IMR-90 (cell line): ENCODE measurements at regions not wholly inside any gene's neighbourhood (a gene's known extent, or its start where the extent isn't known, plus 50 kb on each side); places are given as distances from the start of the nearest gene placed in this dataset.

Source experiments
- ATAC-seq: fragments of 200-7000 bp; cut with Tn5 transposase; 2 replicates; pipeline ENCODE4 v1.9.1; 2020; ENCODE audit warnings: low read depth, mild to moderate bottlenecking, moderate library complexity
- BruUV-seq: library from RNA; stranded (reverse); fragments of 400-500 nt; replicated peaks from 2 replicates; lab custom pipeline; 2021; lab: Mats Ljungman, UMichigan
- CTCF ChIA-PET: fragments of 300-600 bp; formaldehyde crosslinking; extraction: SDS; loops from one replicate; lab custom pipeline; 2021; ENCODE audit warnings: antibody characterized with exemption; lab: Yijun Ruan, JAX
- POLR2A ChIA-PET: fragments of 300-600 bp; sonication (Branson Sonifier 250); formaldehyde crosslinking; loops from one replicate; lab custom pipeline; 2022; ENCODE audit warnings: antibody characterized with exemption; ENCODE audit not compliant: unreplicated experiment; lab: Charles Lee
- DNase-seq: peaks from one replicate; pipeline ENCODE4 v3.0.0; 2013
- H2AFZ ChIP-seq: replicated peaks from 2 replicates; pipeline ENCODE3; 2013; ENCODE audit warnings: low read length, mild to moderate bottlenecking; ENCODE audit not compliant: poor library complexity
- H2AK5ac ChIP-seq: 2 replicates; pipeline ENCODE4 v1.6.1; 2013; ENCODE audit warnings: low read depth, low read length, inconsistent platforms
- H2AK9ac ChIP-seq: replicated peaks from 2 replicates; pipeline ENCODE3; 2013; ENCODE audit warnings: mild to moderate bottlenecking, low read depth, low read length, moderate library complexity; ENCODE audit not compliant: poor library complexity
- H2BK120ac ChIP-seq: 2 replicates; pipeline ENCODE4 v1.6.1; 2013; ENCODE audit warnings: low read depth, low read length, inconsistent platforms
- H2BK15ac ChIP-seq: 3 replicates; pipeline ENCODE4 v1.6.1; 2013; ENCODE audit warnings: low read depth, low read length, inconsistent platforms
- H2BK20ac ChIP-seq: 2 replicates; pipeline ENCODE4 v1.6.1; 2013; ENCODE audit warnings: low read depth, mild to moderate bottlenecking, inconsistent platforms, low read length, moderate library complexity
- H2BK5ac ChIP-seq: 2 replicates; pipeline ENCODE4 v1.6.1; 2013; ENCODE audit warnings: mild to moderate bottlenecking, low read depth, low read length, inconsistent platforms; ENCODE audit not compliant: poor library complexity, severe bottlenecking
- H3K14ac ChIP-seq: replicated peaks from 2 replicates; pipeline ENCODE4 v1.6.1; 2013; ENCODE audit warnings: low read depth, low read length, inconsistent platforms
- H3K18ac ChIP-seq: 2 replicates; pipeline ENCODE4 v1.6.1; 2013; ENCODE audit warnings: low read depth, low read length, control low read depth
- H3K23ac ChIP-seq: 2 replicates; pipeline ENCODE4 v1.6.1; 2013; ENCODE audit warnings: low read depth, low read length, inconsistent platforms
- H3K27ac ChIP-seq: 2 replicates; pipeline ENCODE4 v1.5.1; 2013; ENCODE audit warnings: mild to moderate bottlenecking, control low read depth, low read length; ENCODE audit not compliant: insufficient read depth
- H3K27me3 ChIP-seq: 2 replicates; pipeline ENCODE4 v1.6.1; 2013; ENCODE audit warnings: low read length; ENCODE audit not compliant: control insufficient read depth, insufficient read depth
- H3K36me3 ChIP-seq: 2 replicates; pipeline ENCODE4 v1.6.1; 2013; ENCODE audit warnings: low read length, mixed read lengths; ENCODE audit not compliant: control insufficient read depth, insufficient read depth
- H3K4ac ChIP-seq: 2 replicates; pipeline ENCODE4 v1.6.1; 2013; ENCODE audit warnings: low read depth, low read length, inconsistent platforms
- H3K4me1 ChIP-seq: 2 replicates; pipeline ENCODE4 v1.6.1; 2013; ENCODE audit warnings: low read length, mixed read lengths; ENCODE audit not compliant: control insufficient read depth, insufficient read depth
- H3K4me2 ChIP-seq: 2 replicates; pipeline ENCODE4 v1.6.1; 2013; ENCODE audit warnings: low read depth, mild to moderate bottlenecking, control low read depth, low read length, moderate library complexity
- H3K4me3 ChIP-seq: 2 replicates; pipeline ENCODE4 v1.5.1; 2013; ENCODE audit warnings: low read depth, mild to moderate bottlenecking, control low read depth, low read length, moderate library complexity; ENCODE audit not compliant: insufficient read depth
- H3K56ac ChIP-seq: 2 replicates; pipeline ENCODE4 v1.6.1; 2013; ENCODE audit warnings: low read length, inconsistent platforms; ENCODE audit not compliant: insufficient read depth; ENCODE audit errors: extremely low read depth
- H3K79me1 ChIP-seq, 2 experiments: 2 replicates each; pipeline ENCODE4 v1.6.1; 2013; ENCODE audit warnings: low read length in 2 of 2, inconsistent platforms in 1 of 2, low read depth in 1 of 2
- H3K9ac ChIP-seq: 2 replicates; pipeline ENCODE4 v1.6.1; 2013; ENCODE audit warnings: low read depth, low read length, control low read depth
- H3K9me1 ChIP-seq: 2 replicates; pipeline ENCODE4 v1.6.1; 2013; ENCODE audit warnings: low read length, inconsistent platforms; ENCODE audit not compliant: insufficient read depth
- H3K9me3 ChIP-seq: 2 replicates; pipeline ENCODE4 v1.6.1; 2013; ENCODE audit warnings: low read length; ENCODE audit not compliant: control insufficient read depth, insufficient read depth
- H4K20me1 ChIP-seq: 2 replicates; pipeline ENCODE4 v1.6.1; 2013; ENCODE audit warnings: low read length, inconsistent platforms; ENCODE audit not compliant: insufficient read depth
- H4K5ac ChIP-seq: 2 replicates; pipeline ENCODE4 v1.6.1; 2013; ENCODE audit warnings: mild to moderate bottlenecking, low read depth, low read length, control low read depth
- H4K8ac ChIP-seq, 2 experiments: 2 replicates each; pipeline ENCODE4 v1.6.1; 2013; ENCODE audit warnings: low read depth in 2 of 2, low read length in 2 of 2, control low read depth in 1 of 2, inconsistent platforms in 1 of 2
- H4K91ac ChIP-seq: 2 replicates; pipeline ENCODE4 v1.6.1; 2013; ENCODE audit warnings: low read depth, low read length, inconsistent platforms; ENCODE audit not compliant: insufficient read depth
- whole genome bisulfite sequencing, 2 experiments: methylation state at CpG; one replicate each; pipeline versions ENCODE4 v1.1.5 to v1.1.7; 2013; ENCODE audit warnings: missing lambda C conversion rate in 2 of 2; ENCODE audit not compliant: insufficient read length in 1 of 2; ENCODE audit errors: extremely low coverage in 2 of 2; 5-methylcytosine and 5-hydroxymethylcytosine counted together
- dilution Hi-C: fragments of 300-500 bp; cut with HindIII; formaldehyde crosslinking; loops from one replicate; pipeline ENCODE4 v1.14.3; 2018; ENCODE audit warnings: low sequenced_read_pairs; ENCODE audit not compliant: unreplicated experiment
- in situ Hi-C: fragments of 300-500 bp; cut with MboI; formaldehyde crosslinking; loops from 3 replicates; pipeline ENCODE4 v1.14.3; 2019; ENCODE audit warnings: low sequenced_read_pairs, inconsistent platforms, mixed read lengths
- intact Hi-C: fragments of 100-400 bp; cut with micrococcal nuclease; formaldehyde crosslinking; loops from 2 replicates; pipeline ENCODE4 v1.10.0; 2022
- TF ChIP-seq, protein P1 (sequence below): conservative IDR thresholded peaks from 2 replicates; pipeline ENCODE4 v1.5.1; 2012; ENCODE audit warnings: mild to moderate bottlenecking, low read depth, low read length, improper control_type of control experiment

DNA sequence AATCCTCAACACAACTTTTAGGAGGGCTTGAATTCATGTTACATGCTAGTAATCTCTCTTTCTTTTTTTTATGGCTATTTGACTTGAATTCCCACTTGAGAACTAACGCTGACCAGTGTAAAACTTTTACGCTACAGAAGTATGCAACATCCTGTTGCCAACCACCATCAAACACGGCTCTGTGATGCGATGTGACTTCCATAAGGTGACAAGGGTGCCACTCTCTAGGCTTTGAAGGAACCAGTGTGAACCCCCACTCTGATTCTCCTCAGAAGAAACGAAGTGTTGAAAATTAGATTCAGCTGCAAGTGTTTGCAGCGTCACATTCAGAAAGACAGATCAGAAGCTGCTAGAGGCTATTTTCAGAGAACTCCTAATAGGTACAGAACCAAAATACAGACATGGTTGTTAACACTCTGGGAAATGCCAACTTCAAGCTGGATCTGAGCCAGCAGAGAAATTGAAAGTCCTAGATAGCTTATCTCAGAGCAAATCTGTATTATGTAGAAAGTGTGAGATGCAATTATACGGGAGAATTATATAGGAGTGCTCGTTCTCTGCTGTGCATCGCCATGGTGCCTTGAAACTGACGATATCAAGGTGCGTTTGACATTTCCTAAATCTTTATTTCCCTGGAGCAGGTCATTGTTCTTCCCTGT is 271.2 kb downstream of the LPIN1 start:
- H2BK20ac ChIP-seq = no peak overlapping the region
- H2BK5ac ChIP-seq = no peak overlapping the region
- H3K4me1 ChIP-seq = peaks cover 6% of the 10 kb centered on the region
- ChIA-PET POLR2A (no interaction called here), CTCF (interaction anchor here (0.5 kb wide), 1 partner anchor 19 kb away, joined by 4 read pairs; no protein-coding TSS in a partner anchor)
- no peak overlapping the region for H3K56ac ChIP-seq
- H4K5ac ChIP-seq = no peak overlapping the region
- DNase-seq = no peak
- H3K9me1 ChIP-seq = no peaks in the 10 kb centered on the region
- no CpG with 5 or more reads among the region's 11 CpGs for WGBS, 2 experiments
- ATAC-seq = no peak
- H4K8ac ChIP-seq = no peak overlapping the region
- H3K27ac ChIP-seq = no peak overlapping the region
- H3K4ac ChIP-seq = no peak overlapping the region
- in situ Hi-C loops = no loop called here
- H2BK15ac ChIP-seq = no peak overlapping the region
- intact Hi-C loops = loop anchor here (10.0 kb wide), 1 partner anchor 987 kb away; no protein-coding TSS in a partner anchor
- no peaks in the 10 kb centered on the region for H3K36me3 ChIP-seq
- H3K18ac ChIP-seq = no peak overlapping the region
- H3K4me3 ChIP-seq = no peak overlapping the region
- no peak overlapping the region for H2AFZ ChIP-seq
- dilution Hi-C loops = no loop called here
- H3K79me1 ChIP-seq = no peaks in the 10 kb centered on the region
- no peak overlapping the region for H2AK9ac ChIP-seq
- H2BK120ac ChIP-seq = no peak overlapping the region
- no peaks in the 10 kb centered on the region for H4K20me1 ChIP-seq
- H3K27me3 ChIP-seq = no peaks in the 10 kb centered on the region
- no peak overlapping the region for H2AK5ac ChIP-seq
- H3K14ac ChIP-seq = no peak overlapping the region
- no peak overlapping the region for H3K9ac ChIP-seq
- H3K4me2 ChIP-seq = no peak overlapping the region
- BruUV-seq = no TSS peak
- no peak overlapping the region for H3K23ac ChIP-seq
- H3K9me3 ChIP-seq = peaks cover 9% of the 10 kb centered on the region
- TF ChIP-seq, protein P1, sequence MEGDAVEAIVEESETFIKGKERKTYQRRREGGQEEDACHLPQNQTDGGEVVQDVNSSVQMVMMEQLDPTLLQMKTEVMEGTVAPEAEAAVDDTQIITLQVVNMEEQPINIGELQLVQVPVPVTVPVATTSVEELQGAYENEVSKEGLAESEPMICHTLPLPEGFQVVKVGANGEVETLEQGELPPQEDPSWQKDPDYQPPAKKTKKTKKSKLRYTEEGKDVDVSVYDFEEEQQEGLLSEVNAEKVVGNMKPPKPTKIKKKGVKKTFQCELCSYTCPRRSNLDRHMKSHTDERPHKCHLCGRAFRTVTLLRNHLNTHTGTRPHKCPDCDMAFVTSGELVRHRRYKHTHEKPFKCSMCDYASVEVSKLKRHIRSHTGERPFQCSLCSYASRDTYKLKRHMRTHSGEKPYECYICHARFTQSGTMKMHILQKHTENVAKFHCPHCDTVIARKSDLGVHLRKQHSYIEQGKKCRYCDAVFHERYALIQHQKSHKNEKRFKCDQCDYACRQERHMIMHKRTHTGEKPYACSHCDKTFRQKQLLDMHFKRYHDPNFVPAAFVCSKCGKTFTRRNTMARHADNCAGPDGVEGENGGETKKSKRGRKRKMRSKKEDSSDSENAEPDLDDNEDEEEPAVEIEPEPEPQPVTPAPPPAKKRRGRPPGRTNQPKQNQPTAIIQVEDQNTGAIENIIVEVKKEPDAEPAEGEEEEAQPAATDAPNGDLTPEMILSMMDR = no peak
- no peak overlapping the region for H4K91ac ChIP-seq
